GM23248 (cell line): ENCODE measurements at regions not wholly inside any gene's neighbourhood (a gene's known extent, or its start where the extent isn't known, plus 50 kb on each side); places are given as distances from the start of the nearest gene placed in this dataset.

Experiments
- EZH2 ChIP-seq: fragments of 200-600 bp; sonication (generic); IDR thresholded peaks from 2 replicates; pipeline ENCODE4 v1.6.1; 2018; ENCODE audit warnings: antibody characterized with exemption, mild to moderate bottlenecking; ENCODE audit not compliant: insufficient read depth, poor library complexity, severe bottlenecking
- EZH2phosphoT487 ChIP-seq: fragments of 200-600 bp; sonication (generic); IDR thresholded peaks from 2 replicates; pipeline ENCODE4 v1.6.1; 2018; ENCODE audit warnings: antibody characterized with exemption, moderate library complexity, mild to moderate bottlenecking, low read depth; ENCODE audit not compliant: insufficient read depth

DNA sequence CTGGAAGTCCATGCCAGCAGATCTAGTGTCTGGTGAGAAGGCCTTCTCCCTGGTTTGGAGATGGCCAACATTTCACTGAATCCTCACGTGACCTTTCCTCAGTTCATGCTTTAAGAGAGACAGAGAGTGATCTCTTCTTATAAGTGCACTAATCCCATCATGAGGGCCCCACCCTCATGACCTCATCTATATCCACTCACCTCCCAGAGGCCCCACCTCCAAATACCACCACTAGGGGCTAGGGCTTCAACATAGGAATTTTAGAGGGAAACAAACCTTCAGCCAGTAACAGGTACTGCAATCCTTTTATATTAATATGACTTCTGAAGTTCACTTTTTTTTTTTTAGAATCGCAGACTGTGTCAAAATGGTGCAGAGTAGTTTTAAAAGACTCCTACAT lies 496.9 kb upstream of the ADAMTS16 start:
- TF ChIP-seq EZH2: no peak
- TF ChIP-seq EZH2phosphoT487: no peak
